NCI-H524 treated with DMSO at 0.1 percent for 48 hours (cell line): ENCODE measurements at regions not wholly inside any gene's neighbourhood (a gene's known extent, or its start where the extent isn't known, plus 50 kb on each side); places are given as distances from the start of the nearest gene placed in this dataset.

ENCODE experiments used
- DNase-seq: peaks from one replicate; lab custom pipeline; 2025; lab: John Stamatoyannopoulos, UW

DNA sequence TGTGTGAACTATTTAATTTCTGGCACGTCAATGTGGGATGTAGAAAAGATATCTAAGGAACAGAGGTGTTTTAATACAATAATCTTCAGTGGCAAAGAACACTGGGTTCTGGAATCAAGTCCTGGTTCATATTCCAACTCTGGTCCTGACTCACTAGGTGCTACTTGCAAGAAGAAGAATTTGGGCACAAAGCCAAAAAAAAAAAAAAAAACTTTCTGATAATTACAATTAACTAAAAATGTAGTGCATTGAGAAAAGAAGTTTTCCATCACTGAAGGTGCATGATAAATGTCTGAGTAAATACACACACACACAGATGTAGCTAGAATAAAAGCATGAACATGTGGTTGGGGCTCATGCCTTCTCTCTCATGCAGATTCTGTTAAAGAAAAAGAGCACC, 424.4 kb upstream of the REG3G start:
- DNase-seq, result no peak

DNA sequence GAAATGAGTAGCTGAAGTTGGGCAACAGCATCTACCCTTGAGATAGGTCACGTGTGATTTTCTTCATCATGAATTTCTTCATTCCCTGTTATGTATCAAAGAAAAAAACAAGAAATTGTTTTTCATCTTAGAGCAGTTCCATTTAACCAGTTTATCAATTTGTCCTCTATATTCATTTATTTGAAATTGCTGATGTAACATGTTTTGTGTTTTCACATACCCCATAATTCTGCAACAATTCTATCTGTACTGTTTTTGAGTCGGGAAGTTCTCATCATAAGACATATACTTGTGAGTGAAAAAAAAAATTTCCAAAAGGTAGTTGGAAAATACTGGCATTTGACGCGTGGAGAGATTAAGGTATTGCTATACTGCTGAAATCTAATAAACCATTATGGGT, 422.6 kb upstream of the REG3G start:
- DNase-seq, result no peak

DNA sequence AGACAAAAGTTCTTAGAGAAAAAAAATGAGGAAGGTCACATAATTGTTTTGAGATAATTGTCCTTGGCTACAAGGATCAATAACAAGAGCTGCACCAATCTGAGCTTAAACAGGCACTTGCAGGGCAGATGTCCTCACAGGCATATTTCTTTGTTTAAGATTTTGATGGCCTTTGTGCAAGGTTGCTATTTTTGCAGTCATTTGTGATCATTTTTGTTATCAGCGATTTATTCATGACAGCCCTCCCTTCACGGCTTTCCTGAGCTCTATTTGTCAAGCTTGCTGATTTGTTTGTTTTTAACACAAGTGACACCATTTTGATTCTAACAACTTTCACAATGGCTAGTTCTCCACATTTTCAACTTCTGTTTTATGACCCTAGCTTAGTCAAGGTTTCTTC, 418.6 kb upstream of the REG3G start:
- no peak for DNase-seq

DNA sequence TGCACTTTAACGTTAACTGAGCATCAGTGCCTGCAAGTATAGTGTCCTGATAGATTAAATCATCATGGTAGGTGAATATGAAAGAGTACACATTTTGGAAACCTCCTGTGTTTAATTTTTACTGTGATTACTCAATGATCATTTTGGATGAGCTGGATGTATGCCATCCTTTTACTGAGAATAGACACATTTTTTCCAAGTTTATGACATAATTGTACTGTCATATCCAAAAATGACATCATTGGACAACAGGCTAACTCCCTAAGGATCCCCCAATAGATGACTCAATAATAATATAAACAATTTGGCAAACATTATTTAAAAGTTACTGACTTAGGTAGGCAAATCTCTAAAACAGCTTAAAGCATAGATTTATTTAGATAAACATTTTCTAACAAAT, 410.8 kb upstream of the REG3G start:
- no peak for DNase-seq

DNA sequence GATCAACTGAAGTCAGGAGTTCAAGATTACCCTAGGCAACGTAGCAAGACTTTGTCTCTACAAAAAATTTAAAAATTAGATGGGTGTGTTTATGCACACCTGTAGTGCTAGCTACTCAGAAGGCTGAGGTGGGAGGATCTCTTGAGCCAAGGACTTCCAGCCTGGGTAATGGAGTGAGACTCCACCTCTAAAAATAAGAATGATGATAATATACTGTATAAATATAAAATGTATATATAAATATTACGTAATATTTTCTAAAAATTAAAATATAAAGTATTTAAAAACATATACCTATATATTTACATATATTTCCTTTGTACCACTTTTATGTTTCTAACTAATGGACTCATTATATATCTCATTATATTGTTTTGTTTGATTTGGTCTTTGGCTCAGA, 409.5 kb upstream of the REG3G start:
- no peak for DNase-seq

DNA sequence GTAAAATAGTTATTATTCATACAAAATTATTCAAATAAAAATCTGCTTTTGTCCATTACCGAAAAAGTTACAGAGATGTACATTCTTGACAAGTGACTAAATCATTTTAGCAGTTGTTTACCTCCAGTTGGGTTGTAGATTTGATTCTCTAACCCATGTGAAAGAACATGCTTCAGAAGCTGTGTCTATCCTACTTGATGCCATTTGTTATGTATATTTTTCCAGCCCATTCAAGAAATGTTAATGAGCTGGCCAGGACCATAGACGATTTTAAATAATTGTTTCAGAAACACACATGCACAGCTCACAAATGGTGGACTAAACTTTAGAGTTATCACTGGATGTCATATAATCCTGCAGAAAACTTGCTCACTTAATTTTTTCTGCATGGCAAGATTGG, 391.1 kb upstream of the REG3G start:
- DNase-seq, result no peak

DNA sequence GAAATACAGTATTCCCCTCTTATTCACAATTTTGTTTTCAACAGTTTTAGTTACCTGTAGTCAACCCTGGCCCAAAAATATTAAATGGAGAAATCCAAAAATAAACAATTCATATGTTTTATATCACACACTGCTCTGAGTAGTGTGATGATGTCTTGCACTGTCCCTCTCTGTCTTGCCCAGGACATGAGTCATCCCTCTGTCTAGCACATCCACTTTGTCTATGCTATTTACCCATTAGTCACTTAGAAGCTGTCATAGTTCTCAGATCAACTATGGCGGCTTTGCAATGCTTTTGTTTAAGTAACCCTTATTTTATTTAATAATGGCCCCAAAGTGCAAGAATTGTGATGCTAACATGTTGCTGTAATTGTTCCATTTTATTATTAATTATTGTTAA, 380.6 kb upstream of the REG3G start:
- DNase-seq, result no peak

DNA sequence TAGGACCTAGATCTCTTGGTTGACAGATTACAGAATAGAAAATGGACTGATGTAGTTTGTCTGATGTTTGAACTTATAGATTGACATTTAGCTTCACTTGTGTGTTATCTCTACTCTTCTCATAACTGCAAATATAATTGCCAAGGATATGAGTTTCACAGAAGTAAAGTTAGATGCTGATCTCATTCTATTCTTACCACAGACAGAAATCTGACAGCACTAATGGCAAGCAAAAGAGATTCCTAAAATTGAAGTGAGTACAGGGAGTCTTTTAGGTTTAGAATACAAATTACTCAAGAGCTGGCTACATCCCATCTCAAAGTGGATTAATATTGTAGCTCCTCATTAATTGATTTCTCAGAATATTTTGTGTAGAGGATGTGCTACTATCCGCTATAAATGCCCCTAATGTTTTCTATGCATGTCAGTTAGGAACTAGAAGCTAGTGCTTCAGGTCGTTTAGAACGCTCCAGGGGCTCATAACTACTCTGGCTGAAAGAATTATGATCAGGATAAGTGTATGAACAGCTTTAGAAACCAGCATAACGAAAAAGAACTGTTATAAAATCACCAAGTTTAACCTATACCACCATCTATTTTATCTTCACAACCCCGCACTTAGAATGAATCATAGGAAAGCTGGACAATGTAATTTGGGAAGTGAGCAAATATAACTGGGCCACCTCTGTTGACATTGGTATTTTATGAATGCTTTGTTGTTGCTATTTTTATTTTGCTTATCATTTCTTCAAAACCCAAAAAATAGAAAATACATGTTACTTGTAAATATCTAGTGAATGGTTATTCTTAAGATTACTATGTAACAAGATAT, 378.8 kb upstream of the REG3G start:
- DNase-seq, result no peak

DNA sequence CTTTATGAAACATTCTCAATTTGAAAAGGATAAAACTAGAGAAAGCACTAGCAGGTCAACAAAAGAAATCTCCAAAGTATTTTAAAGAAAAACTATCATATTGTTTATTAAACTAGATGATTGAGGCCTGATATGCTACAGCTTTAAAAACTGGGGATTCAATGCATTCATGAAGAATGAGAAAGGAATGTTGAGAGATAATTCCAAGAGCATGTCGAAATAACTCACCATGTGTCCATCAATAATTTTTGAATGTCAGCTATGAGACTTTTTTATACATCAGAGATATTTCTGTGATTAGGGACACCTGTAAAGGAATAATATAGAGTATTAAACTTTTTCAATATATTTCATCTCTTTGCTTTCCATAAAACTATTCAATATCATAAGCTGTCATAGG, 376.9 kb upstream of the REG3G start:
- DNase-seq, result no peak

DNA sequence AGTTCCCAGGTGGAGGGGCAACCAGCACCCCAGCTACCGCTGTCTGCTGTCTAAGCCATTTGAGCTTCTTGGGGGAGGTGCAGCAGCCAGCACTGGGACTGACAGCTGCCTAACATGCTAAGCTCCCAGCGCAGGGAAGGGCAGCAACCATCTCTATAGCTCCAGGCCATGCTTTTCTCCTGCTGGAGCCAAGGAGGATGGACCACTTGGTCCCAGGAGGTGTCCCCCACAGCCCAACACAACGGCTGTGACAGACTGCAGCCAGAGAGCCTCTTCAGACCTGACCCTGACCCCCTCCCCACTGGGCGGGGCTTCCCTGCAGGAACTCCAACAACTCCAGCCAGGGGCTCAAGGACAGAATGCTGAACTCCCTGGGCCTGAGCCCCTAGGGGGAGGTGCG, 370.6 kb upstream of the REG3G start:
- DNase-seq, result no peak

DNA sequence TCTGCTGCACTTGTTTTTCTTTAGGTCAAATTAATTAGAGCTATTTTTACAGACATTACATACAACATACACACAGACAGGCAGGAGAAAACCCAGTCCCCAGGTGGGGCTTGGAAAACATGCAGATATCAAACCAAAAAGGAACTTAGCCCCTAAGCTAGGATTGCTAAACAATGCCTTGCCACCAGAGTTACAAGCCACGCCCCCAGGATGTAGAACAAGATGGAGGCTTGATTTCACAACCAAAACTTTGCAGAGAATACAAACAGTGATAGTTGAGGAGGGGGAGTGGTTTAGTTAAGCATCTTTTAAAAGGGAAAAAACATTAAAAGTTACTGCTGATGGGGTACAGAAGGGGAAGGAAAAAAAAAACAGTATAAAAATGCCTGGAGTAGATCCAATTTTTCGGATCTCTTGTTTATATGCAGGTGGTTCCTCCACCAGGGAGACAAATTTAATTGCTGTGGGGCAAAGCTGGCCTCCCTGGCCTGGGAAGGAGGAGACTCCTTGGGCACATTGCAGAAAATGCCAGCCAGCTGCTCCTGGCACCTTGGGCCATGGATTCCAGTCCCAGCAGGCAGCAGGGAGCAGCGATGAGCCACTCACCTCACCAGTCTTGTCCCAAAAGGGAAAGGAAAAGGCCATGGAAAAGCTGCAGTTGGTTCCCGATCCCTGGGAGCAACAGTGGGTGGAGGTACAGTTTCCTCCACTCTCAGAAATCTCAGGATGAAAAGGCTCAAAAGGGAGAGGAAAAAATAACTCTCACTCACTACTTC, 348.4 kb upstream of the REG3G start:
- DNase-seq, result no peak

DNA sequence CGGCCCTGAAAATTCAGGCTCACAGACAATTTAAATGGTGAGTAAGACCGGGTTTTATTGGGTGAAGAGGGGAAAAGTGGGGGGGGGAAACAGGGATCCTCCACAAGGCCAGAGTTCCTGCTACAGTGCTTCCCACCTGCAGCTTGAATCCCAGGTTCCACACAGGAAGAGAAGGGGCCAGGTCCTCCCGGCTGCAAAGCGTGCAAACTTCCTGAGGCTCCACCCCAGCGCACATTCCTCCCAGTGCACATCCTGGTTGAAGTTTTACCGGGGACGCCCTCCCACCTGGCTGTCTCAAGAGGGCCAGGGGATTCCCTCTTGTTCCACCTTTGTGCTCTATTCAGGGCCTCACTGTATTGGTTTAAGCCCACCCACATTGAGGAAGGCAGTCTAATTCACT, 347.7 kb upstream of the REG3G start:
- no peak for DNase-seq

DNA sequence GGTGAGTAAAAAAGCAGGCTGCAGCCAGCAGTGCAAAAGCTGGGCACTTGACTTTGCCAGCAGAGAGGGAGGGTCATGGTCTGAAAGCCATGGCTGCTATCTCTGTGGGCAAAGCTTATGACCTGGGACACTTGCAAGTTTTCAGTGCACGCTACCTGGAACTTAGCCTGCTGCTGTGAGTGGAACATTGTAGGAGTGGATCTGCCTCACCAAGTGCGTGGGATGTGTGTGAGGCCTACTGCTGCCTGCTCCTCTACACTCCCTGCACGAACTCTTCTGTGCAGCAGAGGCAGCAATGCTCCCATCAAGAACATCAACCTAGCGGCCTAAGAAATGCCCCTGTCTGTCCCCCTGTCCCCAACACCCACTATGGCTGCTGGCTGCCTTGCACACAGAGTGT, 344.1 kb upstream of the REG3G start:
- no peak for DNase-seq

DNA sequence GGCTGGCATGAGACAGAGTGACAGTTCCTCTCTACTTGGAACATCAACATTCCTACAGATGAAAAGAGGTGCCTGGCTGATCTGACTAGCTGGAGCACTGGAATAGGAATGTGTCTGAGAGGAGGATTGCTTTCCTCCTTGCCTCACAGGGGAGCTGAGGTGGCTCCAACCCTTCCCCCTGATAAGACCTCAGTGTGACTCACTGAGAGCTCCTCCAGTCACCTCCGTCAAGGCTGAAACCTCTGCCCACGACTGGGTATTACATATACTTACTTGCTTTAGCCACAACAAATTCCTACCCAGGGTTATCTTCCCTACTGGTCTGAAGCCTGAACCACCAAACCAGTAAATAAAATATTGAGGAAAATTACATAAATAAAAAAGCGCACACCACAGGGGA, 342.7 kb upstream of the REG3G start:
- DNase-seq, result no peak

DNA sequence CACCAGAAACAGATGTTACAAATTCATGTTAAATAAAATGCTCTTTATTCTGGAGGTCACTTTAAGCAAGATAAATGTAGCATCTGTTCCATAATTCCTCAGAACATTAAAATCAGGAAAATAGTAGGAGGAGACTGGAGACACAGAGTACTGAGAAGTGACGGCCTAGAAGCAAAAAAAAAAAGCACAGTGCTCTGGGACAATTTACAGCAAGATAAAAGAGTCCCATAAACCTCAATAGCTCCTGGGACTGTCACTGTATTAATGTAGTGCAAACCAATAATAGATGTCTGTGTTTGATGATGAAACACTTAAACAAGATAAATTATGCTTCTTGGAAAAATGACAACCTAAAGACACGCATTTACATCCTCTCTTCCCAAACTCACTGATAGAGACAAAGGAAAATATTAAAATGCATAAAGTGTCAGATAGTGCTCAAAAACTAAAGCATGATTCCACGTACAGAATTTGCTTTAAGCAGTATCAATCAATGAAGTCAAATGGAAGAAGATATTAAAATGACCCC, 338.8 kb upstream of the REG3G start:
- DNase-seq, result no peak

DNA sequence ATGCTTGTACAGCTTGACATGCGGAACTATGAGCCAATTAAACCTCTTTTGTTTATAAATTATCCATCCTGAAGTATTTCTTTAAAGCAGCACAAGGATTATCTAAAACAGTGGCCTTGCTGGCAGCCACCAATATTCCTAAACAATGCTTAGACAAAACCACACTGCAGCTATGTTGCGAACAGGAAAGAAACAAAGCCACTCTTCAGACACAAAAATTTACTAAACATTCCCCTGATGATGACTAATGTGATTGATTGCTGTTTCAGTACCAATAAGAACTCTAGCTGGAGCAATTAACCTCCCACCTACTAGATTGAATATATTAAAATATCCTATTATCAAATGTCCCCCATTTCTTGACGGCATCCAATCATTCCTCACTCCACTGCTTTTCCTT, 325.8 kb upstream of the REG3G start:
- DNase-seq, result no peak

DNA sequence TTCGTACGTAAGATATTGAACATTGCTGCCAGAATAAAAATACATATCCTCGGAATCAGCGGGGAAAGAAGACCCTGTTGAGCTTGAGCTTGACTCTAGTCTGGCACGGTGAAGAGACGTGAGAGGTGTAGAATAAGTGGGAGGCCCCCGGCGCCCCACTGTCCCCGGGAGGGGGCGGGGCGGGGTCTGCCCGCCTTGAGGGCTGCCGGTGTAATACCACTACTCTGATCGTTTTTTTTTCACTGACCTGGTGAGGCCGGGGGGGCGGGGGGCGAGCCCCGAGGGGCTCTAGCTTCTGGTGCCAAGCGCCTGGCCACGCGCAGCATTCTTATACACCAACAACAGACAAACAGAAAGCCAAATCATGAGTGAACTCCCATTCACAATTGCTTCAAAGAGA, 324.0 kb upstream of the REG3G start:
- no peak for DNase-seq

DNA sequence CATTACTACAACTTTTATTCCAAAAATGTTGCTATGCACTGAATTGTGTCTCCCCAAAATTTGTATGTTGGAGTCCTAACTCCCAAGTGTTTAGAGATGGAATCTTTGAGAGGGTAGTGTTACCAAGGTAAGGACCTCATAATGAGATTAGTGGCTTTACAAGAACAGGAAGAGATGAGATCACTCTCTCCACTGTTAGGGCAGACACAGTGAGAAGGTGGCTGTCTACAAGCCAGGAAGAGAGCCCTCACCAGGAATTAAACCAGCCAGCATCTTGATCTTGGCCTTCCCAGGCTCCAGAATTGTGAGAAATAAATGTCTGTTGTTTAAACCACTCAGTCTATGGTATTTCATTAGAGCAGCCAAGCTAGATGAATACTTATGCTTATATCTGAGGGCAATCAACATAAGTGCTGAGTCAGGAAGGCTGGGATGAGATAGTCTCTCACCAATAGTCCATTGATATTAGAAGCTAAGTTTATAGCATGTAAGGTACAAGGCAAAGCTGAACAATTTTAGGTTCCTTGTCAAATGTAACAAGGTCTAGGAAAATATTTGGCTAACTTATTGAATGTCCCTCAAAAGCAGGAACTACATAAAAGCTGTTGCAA, 317.6 kb upstream of the REG3G start:
- DNase-seq, result no peak

DNA sequence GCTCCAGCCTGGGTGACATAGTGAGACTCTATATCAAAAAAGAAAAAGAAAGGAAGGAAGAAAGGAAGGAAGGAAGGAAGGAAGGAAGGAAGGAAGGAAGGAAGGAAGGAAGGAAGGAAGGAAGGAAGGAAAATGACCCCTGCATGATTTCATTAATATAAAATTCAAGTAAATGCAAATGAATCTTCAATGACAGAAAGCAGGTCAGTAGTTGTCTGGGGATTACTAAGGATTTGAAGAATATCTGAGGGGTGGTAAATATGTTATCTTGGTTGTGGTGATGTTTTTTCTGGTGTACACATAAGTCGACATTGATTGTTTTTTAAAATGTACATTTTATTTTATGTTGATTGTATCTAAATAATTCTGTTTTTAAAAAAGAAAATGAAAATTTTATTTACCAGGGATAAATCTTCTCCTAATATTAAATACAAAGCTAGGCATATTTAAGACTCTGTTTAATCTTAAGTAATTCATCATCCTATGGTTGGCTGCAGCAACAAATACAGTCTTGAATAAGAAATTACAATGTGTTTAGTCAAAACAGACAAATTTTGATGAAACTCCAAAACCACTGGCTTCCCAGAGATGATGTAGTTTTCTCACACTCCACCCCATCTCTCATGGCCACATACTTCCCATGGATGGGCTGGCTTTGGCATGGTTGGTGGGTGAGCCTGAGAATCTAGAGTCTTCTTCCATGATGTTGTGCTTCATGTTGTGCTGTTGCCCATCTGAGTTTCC, 314.7 kb upstream of the REG3G start:
- no peak for DNase-seq

DNA sequence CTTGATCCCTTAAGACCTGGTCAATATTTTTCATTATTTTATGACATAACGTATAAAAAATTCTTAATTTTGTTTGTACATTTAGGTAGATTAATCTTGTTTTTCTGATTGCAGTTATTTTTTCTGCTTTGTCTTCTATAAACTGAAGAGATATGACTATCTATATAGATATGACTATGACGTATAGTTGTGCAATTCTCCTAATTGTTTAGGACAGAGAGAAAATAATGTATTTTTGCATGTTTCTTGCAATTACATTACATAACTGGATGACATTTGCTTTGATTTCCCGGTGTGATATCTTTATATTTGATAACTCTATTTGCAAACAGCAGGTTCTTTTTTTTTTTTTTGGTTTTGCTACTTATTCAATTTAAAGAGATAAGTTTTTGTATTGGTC, 310.2 kb upstream of the REG3G start:
- no peak for DNase-seq

DNA sequence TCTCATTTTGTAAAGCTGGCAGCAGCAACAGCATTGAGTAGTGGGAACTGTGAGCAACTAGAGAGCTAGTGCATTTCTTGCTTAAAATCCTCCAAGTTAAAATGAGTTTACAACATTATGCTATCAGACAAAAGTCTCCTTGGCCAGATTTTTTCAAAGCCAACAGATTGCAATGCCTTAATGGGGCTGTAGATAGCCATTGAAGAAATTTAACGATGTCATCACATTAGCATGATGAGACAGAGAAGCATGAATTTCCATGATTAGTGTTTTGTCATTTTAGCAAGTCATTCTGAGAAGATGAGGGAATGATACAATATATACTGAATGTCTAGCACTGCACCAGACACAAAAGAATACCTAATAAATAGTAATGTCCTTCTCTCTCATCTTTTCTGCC, 307.5 kb upstream of the REG3G start:
- no peak for DNase-seq

DNA sequence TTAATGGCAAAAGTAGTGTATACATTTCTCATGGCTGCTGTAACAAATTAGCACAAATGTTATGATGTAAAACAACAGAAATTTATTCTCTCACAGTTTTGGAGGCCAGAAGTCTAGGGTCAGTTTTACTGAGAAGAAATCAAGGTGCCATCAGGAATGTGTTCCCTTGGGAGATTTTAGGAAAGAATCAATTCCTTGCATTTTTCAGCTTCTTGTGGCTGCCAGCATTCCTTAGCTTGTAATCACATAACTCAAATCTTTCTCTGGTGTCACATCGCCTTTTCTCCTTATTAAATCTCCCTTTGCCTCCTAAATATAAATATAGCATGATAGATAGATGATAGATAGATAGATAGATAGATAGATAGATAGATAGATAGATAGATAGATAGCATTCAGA, 307.0 kb upstream of the REG3G start:
- DNase-seq, result no peak
